ENCODE measurements at regions not wholly inside any gene's neighbourhood (a gene's known extent, or its start where the extent isn't known, plus 50 kb on each side); places are given as distances from the start of the nearest gene placed in this dataset.

DNA sequence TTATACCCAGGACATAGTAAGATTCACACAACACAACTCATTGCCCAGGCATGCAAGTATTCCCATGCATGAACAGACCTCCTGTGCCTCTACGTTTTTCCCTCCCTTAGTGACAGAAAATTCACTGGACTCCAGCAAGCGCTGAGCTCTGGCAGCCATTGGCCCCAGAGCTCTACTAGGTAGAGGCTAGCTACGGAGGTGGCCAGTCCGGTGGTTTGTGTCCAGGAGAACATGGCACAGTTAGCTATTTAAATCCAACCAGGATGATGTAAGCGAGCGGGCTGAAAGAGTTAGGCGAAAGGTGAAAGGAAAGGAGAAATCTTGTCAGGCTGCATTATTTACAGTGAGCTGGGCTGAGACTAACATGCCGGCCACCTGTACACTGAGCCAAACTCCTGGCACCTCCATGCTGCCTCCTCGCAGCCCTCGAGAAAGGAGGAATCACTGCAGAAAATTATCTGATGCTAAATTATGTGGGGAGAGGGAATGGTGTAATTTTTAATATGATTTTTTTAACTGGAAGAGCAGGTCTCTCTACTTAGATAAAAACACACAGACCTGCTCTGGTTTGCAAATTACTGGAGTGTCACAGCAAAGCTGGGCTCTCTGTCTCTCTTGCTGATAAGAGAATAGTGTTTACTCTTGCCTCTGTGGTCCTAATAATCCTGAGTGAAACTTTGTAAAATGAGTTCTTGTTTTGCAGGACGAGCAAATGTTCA is 50.1 kb upstream of the ARMC2 start:
- Histone ChIP-seq H3K4me3 (ENCODE audit: low read depth in 1 of 2, low read length in 2 of 2) (no peak overlapping the region), H3K27ac (ENCODE audit: low read length) (no peak overlapping the region), H3K4me1 (ENCODE audit: control insufficient read depth in 1 of 2, insufficient read depth in 2 of 2, low read length in 2 of 2) (peaks cover 0 to 11% of the 10 kb centered on the region in 2 donors), H3K9me3 (ENCODE audit: control insufficient read depth in 1 of 2, low read length in 2 of 2) (no peaks in the 10 kb centered on the region), H3K27me3 (ENCODE audit: low read depth, low read length) (no peaks in the 10 kb centered on the region), H3K36me3 (ENCODE audit: control insufficient read depth in 1 of 2, insufficient read depth in 2 of 2, low read length in 2 of 2) (no peaks in the 10 kb centered on the region)
